Left ventricle myocardium inferior (tissue), 1 donor: ENCODE measurements at regions not wholly inside any gene's neighbourhood (a gene's known extent, or its start where the extent isn't known, plus 50 kb on each side); places are given as distances from the start of the nearest gene placed in this dataset.
"Not testable (repeated sequence)": the region's sequence is repeated elsewhere in the genome, so short reads cannot be mapped to it uniquely, and the experiment has no call there.

Experiments used
- DNase-seq: peaks from one replicate; pipeline ENCODE4 v3.0.0-alpha.2; 2020
- H3K27ac ChIP-seq: fragments of 200-600 bp; replicated peaks from 2 replicates; pipeline ENCODE4 v1.8.0; 2021
- H3K27me3 ChIP-seq: fragments of 200-600 bp; 2 replicates; pipeline ENCODE4 v1.8.0; 2021; ENCODE audit warnings: low read depth
- H3K36me3 ChIP-seq: fragments of 200-600 bp; 2 replicates; pipeline ENCODE4 v1.8.0; 2021
- H3K4me1 ChIP-seq: fragments of 200-600 bp; 2 replicates; pipeline ENCODE4 v1.8.0; 2021
- H3K4me3 ChIP-seq: fragments of 200-600 bp; 2 replicates; pipeline ENCODE4 v1.8.0; 2021; ENCODE audit warnings: mild to moderate bottlenecking, moderate library complexity
- H3K9me3 ChIP-seq: fragments of 200-600 bp; replicated peaks from 2 replicates; pipeline ENCODE4 v1.8.0; 2021
- CTCF ChIP-seq: fragments of 200-600 bp; IDR thresholded peaks from 2 replicates; pipeline ENCODE4 v1.8.0; 2021; ENCODE audit warnings: antibody characterized with exemption, mild to moderate bottlenecking, borderline replicate concordance
- intact Hi-C: fragments of 100-400 bp; cut with micrococcal nuclease; formaldehyde crosslinking; loops from one replicate; pipeline ENCODE4 v1.11.0; 2022
- donor health status: DM: no; HTN: yes; CAD: no; lungs with severe emphysema.

- no peak for TF ChIP-seq CTCF
- Histone ChIP-seq H3K4me1 (no peaks in the 10 kb centered on the region), H3K4me3 (no peak overlapping the region), H3K9me3 (no peaks in the 10 kb centered on the region), H3K36me3 (no peaks in the 10 kb centered on the region), H3K27ac (no peak overlapping the region), H3K27me3 (no peaks in the 10 kb centered on the region)
- DNase-seq, result no peak
- intact Hi-C loops, result no loop called here
Observed at GRCh38 chrX:127190381-127190780, 370.9 kb downstream of the PRR32 start.

DNA sequence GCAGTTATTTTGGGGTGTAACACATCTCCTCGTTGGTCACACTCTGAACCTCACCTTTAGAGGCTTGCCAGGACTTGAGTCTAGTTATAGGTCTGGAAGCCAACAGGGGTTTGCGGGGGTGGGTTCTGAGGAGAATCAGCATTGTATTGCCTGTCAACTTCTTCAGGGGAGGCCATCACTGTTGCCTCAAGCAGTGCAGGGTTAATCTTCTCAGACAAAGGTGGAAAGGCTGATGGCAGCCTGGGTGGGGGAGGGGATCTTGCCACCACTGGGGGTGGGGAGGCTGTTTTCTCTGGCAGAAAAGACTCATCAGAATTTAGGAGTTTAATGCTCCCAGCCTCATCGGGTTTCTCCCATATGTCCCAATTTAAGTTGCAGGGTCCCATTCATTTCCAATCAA, 387.8 kb downstream of the PRR32 start:
- Histone ChIP-seq H3K4me3 (no peak overlapping the region), H3K36me3 (no peaks in the 10 kb centered on the region), H3K27ac (no peak overlapping the region), H3K4me1 (no peaks in the 10 kb centered on the region), H3K27me3 (no peaks in the 10 kb centered on the region), H3K9me3 (no peaks in the 10 kb centered on the region)
- no peak for DNase-seq
- TF ChIP-seq CTCF, result no peak
- intact Hi-C loops, result no loop called here

GRCh38 chrX:127221821-127222220, 402.3 kb downstream of the PRR32 start:
- H3K9me3 ChIP-seq, H3K36me3 ChIP-seq, H3K4me3 ChIP-seq, DNase-seq, intact Hi-C loops, H3K27ac ChIP-seq, H3K4me1 ChIP-seq, H3K27me3 ChIP-seq: not testable (repeated sequence)

- H3K9me3 ChIP-seq, result no peaks in the 10 kb centered on the region
- intact Hi-C loops, result no loop called here
- no peak overlapping the region for H3K4me3 ChIP-seq
Observed at GRCh38 chrX:127243654-127244053, 424.1 kb downstream of the PRR32 start.

DNA sequence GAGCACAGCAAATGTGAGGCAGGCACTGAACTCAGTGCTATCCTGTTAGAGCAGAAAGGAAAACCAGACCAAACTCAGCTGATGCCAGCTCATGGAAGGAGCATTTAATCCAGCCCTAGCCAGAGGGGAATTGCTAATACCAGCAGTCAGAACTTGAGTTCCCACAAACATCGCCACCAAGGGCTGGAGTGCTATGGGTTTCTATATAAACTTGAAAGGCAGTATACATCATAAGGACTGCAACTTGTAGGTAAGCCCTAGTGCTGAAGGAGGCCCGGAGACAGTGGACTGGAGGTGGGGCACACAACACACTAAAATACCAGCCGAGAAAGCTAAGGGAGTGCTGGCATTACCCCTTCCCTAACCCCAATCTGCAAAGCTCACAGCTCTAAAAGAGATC, 440.2 kb downstream of the PRR32 start:
- no peaks in the 10 kb centered on the region for H3K27me3 ChIP-seq
- peaks cover 7% of the 10 kb centered on the region for H3K9me3 ChIP-seq
- no peak for DNase-seq
- H3K4me1 ChIP-seq, result no peaks in the 10 kb centered on the region
- H3K4me3 ChIP-seq, result no peak overlapping the region
- H3K36me3 ChIP-seq, result no peaks in the 10 kb centered on the region
- no peak overlapping the region for H3K27ac ChIP-seq
- intact Hi-C loops, result no loop called here
- no peak for TF ChIP-seq CTCF

More at GRCh38 chrX:127243654-127244053, 424.1 kb downstream of the PRR32 start:
- Histone ChIP-seq H3K27ac (no peak overlapping the region), H3K4me1 (no peaks in the 10 kb centered on the region), H3K36me3 (no peaks in the 10 kb centered on the region), H3K27me3 (no peaks in the 10 kb centered on the region)
- no peak for DNase-seq
- TF ChIP-seq CTCF, result no peak

GRCh38 chrX:127276326-127276725, 456.8 kb downstream of the PRR32 start:
- H3K4me3 ChIP-seq, result no peak overlapping the region
- no peak overlapping the region for H3K27ac ChIP-seq
- H3K4me1 ChIP-seq, result no peaks in the 10 kb centered on the region
- no peaks in the 10 kb centered on the region for H3K27me3 ChIP-seq
- no peaks in the 10 kb centered on the region for H3K36me3 ChIP-seq
- intact Hi-C loops, result no loop called here
- DNase-seq, result no peak
- no peaks in the 10 kb centered on the region for H3K9me3 ChIP-seq
- TF ChIP-seq CTCF, result no peak
